GM12892 (cell line): ENCODE measurements at regions not wholly inside any gene's neighbourhood (a gene's known extent, or its start where the extent isn't known, plus 50 kb on each side); places are given as distances from the start of the nearest gene placed in this dataset.

Source experiments
- POLR2A ChIP-seq: IDR thresholded peaks from 2 replicates; pipeline ENCODE4 v1.6.1; 2011; ENCODE audit warnings: low read depth, low read length, control low read depth
- POLR2AphosphoS5 ChIP-seq: IDR thresholded peaks from 2 replicates; pipeline ENCODE4 v1.6.1; 2011; ENCODE audit warnings: low read depth, low read length, control low read depth
- TAF1 ChIP-seq: IDR thresholded peaks from 2 replicates; pipeline ENCODE4 v1.6.1; 2011; ENCODE audit warnings: low read depth, mild to moderate bottlenecking, control low read depth, low read length, borderline replicate concordance

- TF ChIP-seq POLR2A (no peak), POLR2AphosphoS5 (no peak), TAF1 (no peak)
Observed at GRCh38 chr6:163813979-163814493, 399.5 kb downstream of the QKI start.
